Tibial nerve (tissue), 4 donors: ENCODE measurements at regions not wholly inside any gene's neighbourhood (a gene's known extent, or its start where the extent isn't known, plus 50 kb on each side); places are given as distances from the start of the nearest gene placed in this dataset.

Experiments
- CTCF ChIP-seq, 5 experiments: fragments of 200-600 bp in 3 of 5; fragments of 450-650 bp in 2 of 5; sonication (generic) in 3 of 5; IDR thresholded peaks; one replicate each; pipeline ENCODE4 v1.5.1; 2016 to 2019; ENCODE audit warnings: antibody characterized with exemption in 5 of 5, mild to moderate bottlenecking in 3 of 5, moderate library complexity in 2 of 5
- EP300 ChIP-seq, 2 donors: sonication (generic); formaldehyde crosslinking; IDR thresholded peaks; one replicate each; pipeline ENCODE4 v1.6.1; 2017; ENCODE audit warnings: antibody characterized with exemption in 2 of 2, mild to moderate bottlenecking in 1 of 2
- POLR2A ChIP-seq, 2 donors: fragments of 450-650 bp; IDR thresholded peaks; one replicate each; pipeline ENCODE4 v1.6.1; 2017; ENCODE audit warnings: antibody characterized with exemption in 2 of 2, mild to moderate bottlenecking in 2 of 2, moderate library complexity in 2 of 2

GRCh38 chr3:110583373-110583935 lies 488.2 kb upstream of the NECTIN3 start:
- TF ChIP-seq CTCF (IDR thresholded peaks at IDR 0.05) (no peak), POLR2A (IDR thresholded peaks at IDR 0.05) (no peak), EP300 (IDR thresholded peaks at IDR 0.05) (no peak)
